ENCODE measurements at regions not wholly inside any gene's neighbourhood (a gene's known extent, or its start where the extent isn't known, plus 50 kb on each side); places are given as distances from the start of the nearest gene placed in this dataset.

GRCh38 chr22:46066691-46067090, 83.6 kb upstream of the PPARA start:
- DNase-seq (ENCODE audit: low read depth) = no peak

- no peak for DNase-seq (ENCODE audit: low read depth)
These were observed 82.9 kb upstream of the PPARA start for GRCh38 chr22:46067159-46068111.

- DNase-seq (ENCODE audit: low read depth) = no peak
These were observed 82.1 kb upstream of the PPARA start for GRCh38 chr22:46068181-46068592.

GRCh38 chr22:46068593-46069491, 81.5 kb upstream of the PPARA start:
- no peak for DNase-seq (ENCODE audit: low read depth)

- no peak for DNase-seq (ENCODE audit: low read depth)
These were observed 80.7 kb upstream of the PPARA start for GRCh38 chr22:46069521-46070214.

- DNase-seq (ENCODE audit: low read depth) = no peak
These were observed 80.0 kb upstream of the PPARA start for GRCh38 chr22:46070215-46070802.

GRCh38 chr22:46070803-46071450, 79.4 kb upstream of the PPARA start:
- peak; percentile 31 for DNase-seq (ENCODE audit: low read depth)

GRCh38 chr22:46071451-46072109, 78.7 kb upstream of the PPARA start:
- peak; percentile 32 for DNase-seq (ENCODE audit: low read depth)

GRCh38 chr22:46072110-46072881, 78.0 kb upstream of the PPARA start:
- no peak for DNase-seq (ENCODE audit: low read depth)

- no peak for DNase-seq (ENCODE audit: low read depth)
These were observed 77.2 kb upstream of the PPARA start for GRCh38 chr22:46072981-46073682.

- DNase-seq (ENCODE audit: low read depth) = no peak
These were observed 76.4 kb upstream of the PPARA start for GRCh38 chr22:46073683-46074504.

GRCh38 chr22:46074771-46075551, 75.4 kb upstream of the PPARA start:
- no peak for DNase-seq (ENCODE audit: low read depth)

- no peak for DNase-seq (ENCODE audit: low read depth)
These were observed 74.4 kb upstream of the PPARA start for GRCh38 chr22:46075764-46076531.

- no peak for DNase-seq (ENCODE audit: low read depth)
These were observed 73.5 kb upstream of the PPARA start for GRCh38 chr22:46076651-46077339.

GRCh38 chr22:46077669-46078099, 72.6 kb upstream of the PPARA start:
- no peak for DNase-seq (ENCODE audit: low read depth)
